Activated CD4-positive, alpha-beta T cell treated with anti-CD3 and anti-CD28 coated beads, Interleukin-10, Interleukin-2, amounts not matched to agents 100 ng/mL and 50 ng/mL, durations not matched to agents 16 hours and 8 hours (primary cell): ENCODE measurements at regions not wholly inside any gene's neighbourhood (a gene's known extent, or its start where the extent isn't known, plus 50 kb on each side); places are given as distances from the start of the nearest gene placed in this dataset.

Source experiments
- DNase-seq: peaks from one replicate; pipeline ENCODE4 v3.0.0-alpha.2; 2020

GRCh38 chr7:441684-442421 lies 77.8 kb downstream of the PDGFA start:
- DNase-seq = no peak

DNA sequence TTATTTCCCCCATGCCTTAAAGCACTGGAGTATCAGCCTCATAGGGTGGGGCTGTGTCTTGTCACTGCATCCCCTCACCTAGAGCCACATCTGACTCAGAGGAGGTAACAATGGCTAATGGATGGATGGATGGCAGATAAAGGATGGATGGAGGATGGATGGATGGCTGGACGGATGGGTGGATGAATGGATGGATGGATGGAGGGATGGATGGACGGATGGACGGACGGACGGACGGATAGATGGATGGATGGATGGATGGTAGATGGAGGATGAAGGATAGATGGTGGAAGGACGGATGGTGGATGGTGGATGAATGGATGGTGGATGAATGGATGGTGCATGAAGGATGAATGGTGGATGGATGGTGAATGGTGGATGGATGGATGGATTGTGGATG lies 77.2 kb downstream of the PDGFA start:
- DNase-seq = no peak

DNA sequence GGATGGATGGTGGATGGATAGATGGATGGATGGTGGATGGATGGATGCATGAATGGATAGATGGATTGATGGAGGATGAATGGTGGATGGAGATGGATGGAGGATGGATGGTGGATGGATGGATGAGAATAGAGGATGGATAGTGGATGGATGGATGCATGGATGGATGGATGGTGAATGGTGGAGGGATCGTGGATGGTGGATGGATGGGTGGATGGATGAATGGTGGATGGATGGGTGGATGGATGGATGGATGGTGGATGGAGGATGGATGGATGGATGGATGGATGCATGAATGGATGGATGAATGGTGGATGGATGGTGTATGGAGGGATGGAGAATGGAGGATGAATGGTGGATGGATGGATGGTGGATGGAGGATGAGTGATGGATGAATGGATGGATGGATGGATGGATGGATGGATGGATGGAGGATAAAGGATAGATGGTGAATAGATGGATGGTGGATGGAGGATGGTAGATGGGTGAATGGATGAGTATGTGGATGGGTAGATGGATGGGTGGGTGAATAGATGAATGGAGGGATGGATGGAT lies 76.3 kb downstream of the PDGFA start:
- DNase-seq = no peak

DNA sequence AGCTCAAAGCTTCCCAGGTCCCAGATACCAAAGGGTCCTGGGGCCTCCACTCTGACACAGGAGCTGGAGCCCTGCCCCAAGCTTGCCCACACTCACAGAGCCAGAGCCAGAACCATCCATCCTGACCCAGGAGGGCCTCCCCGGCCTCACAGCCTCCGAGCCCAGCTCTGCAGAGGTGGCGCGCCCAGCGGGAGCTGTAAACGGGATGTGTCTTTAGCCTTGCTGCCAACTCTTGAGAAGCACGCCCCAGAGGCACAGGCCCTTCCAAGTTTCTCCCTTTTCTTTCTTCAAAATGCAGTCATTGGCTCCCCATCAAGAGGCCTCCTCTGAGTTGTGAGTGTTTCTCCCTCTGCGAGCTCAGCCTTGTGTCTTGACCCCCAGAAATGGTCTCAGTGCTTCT lies 75.0 kb downstream of the PDGFA start:
- DNase-seq = no peak

- no peak for DNase-seq
Measured at GRCh38 chr7:445020-445419, 74.6 kb downstream of the PDGFA start.

DNA sequence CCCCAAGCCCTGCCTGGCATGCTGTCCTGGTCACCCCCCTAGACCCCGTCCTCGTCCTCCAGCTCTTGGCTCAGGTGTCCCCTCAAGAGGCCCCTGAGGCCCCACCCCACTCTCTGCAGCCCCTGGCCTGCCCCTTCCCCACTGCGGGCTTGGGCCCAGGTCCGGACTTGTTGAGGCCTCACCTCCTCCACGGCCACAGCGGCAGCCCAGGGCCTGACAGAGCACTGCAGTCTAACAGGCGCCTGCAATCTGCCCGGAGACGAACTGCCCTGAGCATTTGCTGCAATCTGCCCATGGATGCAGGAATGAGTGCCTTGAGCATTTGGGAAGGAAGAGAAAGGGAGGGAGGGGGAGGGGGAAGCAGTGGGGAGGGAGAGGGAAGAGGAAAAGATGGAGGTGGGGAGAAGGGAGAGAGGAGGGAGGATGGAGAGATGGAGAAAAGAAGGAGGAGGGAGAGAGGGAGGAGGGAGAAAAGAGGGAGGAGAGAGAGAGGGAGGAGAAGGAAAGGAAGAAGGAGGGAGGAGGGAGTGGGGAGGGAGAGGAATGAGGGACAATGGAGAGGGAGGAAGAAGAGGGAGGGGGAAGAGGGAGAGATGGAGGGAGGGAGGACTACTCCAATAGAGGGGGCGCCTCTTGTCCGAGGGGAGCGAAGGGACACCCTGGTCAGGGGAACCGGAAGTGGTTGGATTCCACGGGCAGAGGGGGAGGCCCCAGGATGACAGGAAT lies 73.9 kb downstream of the PDGFA start:
- no peak for DNase-seq

DNA sequence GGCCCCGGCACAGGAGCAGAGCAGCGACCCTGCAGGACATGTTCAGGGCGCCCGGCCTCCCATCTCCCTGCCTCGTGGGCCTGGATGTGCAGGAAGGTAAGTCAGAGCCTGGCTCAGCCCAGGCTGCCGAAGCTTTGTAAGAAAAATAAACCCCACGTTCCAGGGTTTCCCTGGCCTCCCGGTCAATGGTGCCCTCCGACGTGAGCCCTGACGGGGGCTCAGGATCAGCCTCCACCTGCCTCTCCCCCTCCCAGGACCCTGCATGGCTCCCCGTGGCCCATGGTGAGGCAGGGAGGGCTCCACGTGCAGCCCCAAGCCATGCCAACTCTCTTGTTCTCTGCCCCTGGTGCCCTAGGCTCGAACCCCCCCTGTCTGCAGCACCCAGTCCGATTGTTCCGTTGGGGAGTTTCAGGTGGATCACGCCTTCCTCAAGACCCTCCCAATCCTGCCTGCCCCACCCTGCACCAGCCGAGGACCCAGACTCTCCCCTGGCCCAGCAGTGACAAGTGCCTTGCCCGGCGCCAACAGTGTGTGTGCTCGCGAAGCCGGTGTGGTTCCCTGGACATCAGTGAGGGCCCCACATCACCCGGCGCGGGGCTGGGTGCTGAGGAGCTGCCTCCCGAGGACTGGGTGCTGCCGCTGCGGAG lies 73.2 kb downstream of the PDGFA start:
- DNase-seq = no peak
